GM21447 (cell line): ENCODE measurements at regions not wholly inside any gene's neighbourhood (a gene's known extent, or its start where the extent isn't known, plus 50 kb on each side); places are given as distances from the start of the nearest gene placed in this dataset.

Experiments used
- ATAC-seq: cut with Tn5 transposase; IDR thresholded peaks from one replicate; pipeline ENCODE4 v1.9.1; 2021; ENCODE audit not compliant: unreplicated experiment

GRCh38 chr5:158309088-158309807 is 450.3 kb upstream of the CLINT1 start:
- no peak for ATAC-seq

- ATAC-seq, result no peak
Observed at GRCh38 chr5:158308429-158309025, 449.6 kb upstream of the CLINT1 start.

GRCh38 chr5:158305861-158306260 is 446.9 kb upstream of the CLINT1 start:
- ATAC-seq, result no peak

GRCh38 chr5:158304607-158305006 is 445.7 kb upstream of the CLINT1 start:
- ATAC-seq, result no peak

- no peak for ATAC-seq
Observed at GRCh38 chr5:158303883-158304282, 444.9 kb upstream of the CLINT1 start.

GRCh38 chr5:158303275-158303674 is 444.3 kb upstream of the CLINT1 start:
- ATAC-seq, result no peak

GRCh38 chr5:158302029-158302428 is 443.1 kb upstream of the CLINT1 start:
- no peak for ATAC-seq

GRCh38 chr5:158301186-158301585 is 442.2 kb upstream of the CLINT1 start:
- ATAC-seq, result no peak

- ATAC-seq, result no peak
Observed at GRCh38 chr5:158300256-158300655, 441.3 kb upstream of the CLINT1 start.

- ATAC-seq, result no peak
Observed at GRCh38 chr5:158297002-158297527, 438.1 kb upstream of the CLINT1 start.

GRCh38 chr5:158294701-158295100 is 435.8 kb upstream of the CLINT1 start:
- ATAC-seq, result no peak

- no peak for ATAC-seq
Observed at GRCh38 chr5:158292981-158293380, 434.0 kb upstream of the CLINT1 start.

- ATAC-seq, result no peak
Observed at GRCh38 chr5:158289967-158290366, 431.0 kb upstream of the CLINT1 start.

GRCh38 chr5:158288272-158288657 is 429.3 kb upstream of the CLINT1 start:
- ATAC-seq, result no peak

- no peak for ATAC-seq
Observed at GRCh38 chr5:158287643-158288271, 428.8 kb upstream of the CLINT1 start.

- ATAC-seq, result no peak
Observed at GRCh38 chr5:158286827-158287226, 427.9 kb upstream of the CLINT1 start.

GRCh38 chr5:158285698-158286097 is 426.8 kb upstream of the CLINT1 start:
- no peak for ATAC-seq

- no peak for ATAC-seq
Observed at GRCh38 chr5:158284242-158284641, 425.3 kb upstream of the CLINT1 start.

GRCh38 chr5:158283397-158283796 is 424.5 kb upstream of the CLINT1 start:
- ATAC-seq, result no peak

- no peak for ATAC-seq
Observed at GRCh38 chr5:158278216-158278925, 419.4 kb upstream of the CLINT1 start.

- no peak for ATAC-seq
Observed at GRCh38 chr5:158277276-158277675, 418.3 kb upstream of the CLINT1 start.
